ENCODE measurements at regions not wholly inside any gene's neighbourhood (a gene's known extent, or its start where the extent isn't known, plus 50 kb on each side); places are given as distances from the start of the nearest gene placed in this dataset.
A peak's percentile ranks its signal among the peaks of the same experiment; 100 is the strongest.

DNA sequence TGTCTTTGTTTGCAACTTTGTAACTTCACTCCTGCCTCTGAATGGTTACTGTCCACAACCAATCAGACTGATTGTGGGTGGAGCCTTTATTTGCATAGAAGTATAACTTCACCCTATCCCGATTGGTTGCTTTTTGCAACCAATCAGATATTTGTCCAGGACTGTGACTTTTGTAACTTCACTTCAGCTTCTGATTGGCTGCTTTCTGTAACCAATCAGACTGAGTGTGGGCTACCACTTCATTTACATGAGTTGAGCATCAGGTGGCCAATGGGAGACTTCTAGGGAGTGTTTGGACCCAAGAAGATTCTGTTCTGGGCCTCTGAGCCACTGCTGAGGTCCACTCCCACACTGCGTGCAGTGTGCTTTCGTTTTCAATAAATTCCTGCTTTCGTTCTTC is 1810.7 kb upstream of the CDH6 start:
- no peak for DNase-seq (ENCODE audit: extremely low read depth in 1 of 11, low read depth in 9 of 11, low spot score in 4 of 11)

DNA sequence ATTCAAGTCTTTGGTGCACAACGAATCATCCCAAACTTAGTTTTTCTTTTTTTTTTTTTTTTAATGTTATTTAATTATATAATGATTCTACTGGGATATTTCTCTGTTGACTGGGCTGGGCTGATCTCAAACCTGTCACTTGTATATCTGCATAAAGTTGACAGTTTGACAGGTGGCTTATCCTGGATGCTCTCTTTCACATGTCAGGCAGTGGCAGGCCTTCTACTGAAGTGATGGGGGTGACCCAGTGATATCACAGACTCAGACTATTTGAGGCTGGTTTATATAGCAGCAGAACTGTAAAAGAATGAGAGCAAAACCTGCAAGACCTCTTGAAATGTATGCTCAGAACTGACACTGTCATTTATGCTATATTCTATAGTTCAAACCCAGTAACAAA is 1813.5 kb upstream of the CDH6 start:
- no peak for DNase-seq (ENCODE audit: extremely low read depth in 1 of 11, low read depth in 9 of 11, low spot score in 4 of 11)

GRCh38 chr5:29379619-29380018 is 1813.9 kb upstream of the CDH6 start:
- no peak for DNase-seq (ENCODE audit: extremely low read depth in 1 of 11, low read depth in 9 of 11, low spot score in 4 of 11)

GRCh38 chr5:29378104-29378503 is 1815.4 kb upstream of the CDH6 start:
- DNase-seq (ENCODE audit: extremely low read depth in 1 of 11, low read depth in 9 of 11, low spot score in 4 of 11), result no peak

- no peak for DNase-seq (ENCODE audit: extremely low read depth in 1 of 11, low read depth in 9 of 11, low spot score in 4 of 11)
Measured at GRCh38 chr5:29370248-29370647, 1823.2 kb upstream of the CDH6 start.

- DNase-seq (ENCODE audit: extremely low read depth in 1 of 11, low read depth in 9 of 11, low spot score in 4 of 11), result no peak
Measured at GRCh38 chr5:29367176-29367833, 1826.2 kb upstream of the CDH6 start.

GRCh38 chr5:29351170-29351569 is 1842.3 kb upstream of the CDH6 start:
- DNase-seq (ENCODE audit: extremely low read depth in 1 of 11, low read depth in 9 of 11, low spot score in 4 of 11), result no peak

GRCh38 chr5:29337030-29337429 is 1856.5 kb upstream of the CDH6 start:
- DNase-seq (ENCODE audit: extremely low read depth in 1 of 11, low read depth in 9 of 11, low spot score in 4 of 11), result no peak

- no peak for DNase-seq (ENCODE audit: extremely low read depth in 1 of 11, low read depth in 9 of 11, low spot score in 4 of 11)
Measured at GRCh38 chr5:29321591-29321990, 1871.9 kb upstream of the CDH6 start.

- no peak for DNase-seq (ENCODE audit: extremely low read depth in 1 of 11, low read depth in 9 of 11, low spot score in 4 of 11)
Measured at GRCh38 chr5:29309359-29309758, 1884.1 kb upstream of the CDH6 start.

- no peak for DNase-seq (ENCODE audit: extremely low read depth in 1 of 11, low read depth in 9 of 11, low spot score in 4 of 11)
Measured at GRCh38 chr5:29307478-29307877, 1886.0 kb upstream of the CDH6 start.

DNA sequence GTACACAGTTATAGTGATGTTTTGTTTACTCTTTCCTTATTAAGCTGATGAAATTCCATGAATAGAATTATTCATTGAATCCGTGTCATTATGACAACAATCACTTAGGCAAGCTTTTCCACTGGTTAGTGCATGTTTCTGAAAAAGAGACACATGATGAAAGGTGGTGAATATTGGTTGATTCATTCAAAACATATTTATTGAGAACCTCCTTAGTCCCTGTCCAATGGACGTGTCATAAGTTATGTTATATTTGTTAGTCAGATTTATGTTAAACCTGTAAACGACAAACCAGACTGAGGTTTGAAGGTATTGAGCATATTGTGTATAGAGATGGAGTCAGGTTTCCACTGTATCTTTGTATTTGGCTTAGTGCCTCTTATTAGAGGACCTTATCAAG is 1888.9 kb upstream of the CDH6 start:
- no peak for DNase-seq (ENCODE audit: extremely low read depth in 1 of 11, low read depth in 9 of 11, low spot score in 4 of 11)

GRCh38 chr5:29296548-29296947 is 1896.9 kb upstream of the CDH6 start:
- DNase-seq (ENCODE audit: extremely low read depth in 1 of 11, low read depth in 9 of 11, low spot score in 4 of 11), result no peak

GRCh38 chr5:29277642-29278041 is 1915.8 kb upstream of the CDH6 start:
- DNase-seq (ENCODE audit: extremely low read depth in 1 of 11, low read depth in 9 of 11, low spot score in 4 of 11), result peak in 2 of 11 donors; percentile 3 to 6

- no peak for DNase-seq (ENCODE audit: extremely low read depth in 1 of 11, low read depth in 9 of 11, low spot score in 4 of 11)
Measured at GRCh38 chr5:29276371-29276770, 1917.1 kb upstream of the CDH6 start.

GRCh38 chr5:29263915-29264351 is 1929.6 kb upstream of the CDH6 start:
- DNase-seq (ENCODE audit: extremely low read depth in 1 of 11, low read depth in 9 of 11, low spot score in 4 of 11), result no peak

DNA sequence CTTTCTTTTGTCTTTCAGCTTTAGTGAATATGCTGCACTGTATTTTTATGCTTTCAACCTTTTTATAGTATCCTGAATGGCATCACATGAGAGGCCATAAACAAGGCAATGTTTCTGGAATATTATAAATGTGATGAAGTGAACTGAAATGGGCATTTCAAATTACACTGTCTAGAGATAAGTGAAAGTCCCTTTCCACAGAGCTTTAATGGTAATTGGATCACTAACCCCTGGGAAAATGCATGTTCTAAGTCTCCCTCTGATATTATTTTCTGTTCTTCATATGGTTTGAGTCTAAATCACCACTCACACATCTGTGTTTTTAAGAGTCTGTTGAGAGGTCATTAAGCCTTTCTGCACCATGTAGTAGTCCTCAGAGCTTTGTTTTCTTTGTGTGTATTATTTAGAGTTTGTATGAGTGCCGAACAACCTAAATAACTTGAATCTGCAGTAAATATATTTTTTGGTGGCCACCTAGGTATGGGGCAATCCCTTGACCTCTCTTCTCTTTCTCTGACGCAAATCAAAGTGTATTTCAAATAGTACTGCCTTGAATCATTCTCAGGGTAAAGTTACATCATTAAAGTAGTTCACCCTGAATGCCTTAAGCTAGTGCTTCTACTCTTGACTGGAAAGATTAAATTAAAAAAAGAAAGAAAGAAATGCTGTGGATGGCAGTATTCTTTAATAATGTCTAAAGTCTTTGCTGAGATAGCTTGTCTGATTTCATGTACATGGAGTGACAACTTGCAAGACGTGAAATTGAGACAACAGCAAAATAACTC is 1931.0 kb upstream of the CDH6 start:
- no peak for DNase-seq (ENCODE audit: extremely low read depth in 1 of 11, low read depth in 9 of 11, low spot score in 4 of 11)

- DNase-seq (ENCODE audit: extremely low read depth in 1 of 11, low read depth in 9 of 11, low spot score in 4 of 11), result no peak
Measured at GRCh38 chr5:29261213-29261612, 1932.3 kb upstream of the CDH6 start.

GRCh38 chr5:29252390-29252789 is 1941.1 kb upstream of the CDH6 start:
- DNase-seq (ENCODE audit: extremely low read depth in 1 of 11, low read depth in 9 of 11, low spot score in 4 of 11), result no peak

GRCh38 chr5:29247346-29248028 is 1946.0 kb upstream of the CDH6 start:
- DNase-seq (ENCODE audit: extremely low read depth in 1 of 11, low read depth in 9 of 11, low spot score in 4 of 11), result no peak
